HepG2 (cell line): ENCODE measurements at regions not wholly inside any gene's neighbourhood (a gene's known extent, or its start where the extent isn't known, plus 50 kb on each side); places are given as distances from the start of the nearest gene placed in this dataset.

Source experiments
- ATAC-seq: fragments of 200-7000 bp; cut with Tn5 transposase; 3 replicates; pipeline ENCODE4 v1.9.1; 2020; ENCODE audit warnings: mild to moderate bottlenecking, moderate library complexity
- BruUV-seq: library from RNA; stranded (reverse); fragments of 400-500 nt; replicated peaks from 2 replicates; lab custom pipeline; 2021; lab: Mats Ljungman, UMichigan
- CTCF ChIA-PET: fragments of 300-600 bp; formaldehyde crosslinking; extraction: SDS; loops from one replicate; lab custom pipeline; 2021; ENCODE audit warnings: low total read pairs, inconsistent platforms, low intra/inter-chr PET ratio; lab: Yijun Ruan, JAX
- POLR2A ChIA-PET: fragments of 350-600 bp; sonication (Branson Sonifier 250); formaldehyde crosslinking; loops from one replicate; lab custom pipeline; 2020; ENCODE audit warnings: antibody characterized with exemption, inconsistent platforms; lab: Yijun Ruan, JAX
- DNase-seq: peaks from one replicate; pipeline ENCODE4 v3.0.0-alpha.2; 2015; ENCODE audit warnings: low spot score
- FAIRE-seq: peaks from 3 replicates; lab custom pipeline; 2011; peaks lifted over from hg19 to GRCh38; lab: Jason Lieb, UNC
- H2AFZ ChIP-seq: one replicate; pipeline ENCODE4 v1.6.1; 2011; ENCODE audit warnings: low read length, inconsistent platforms
- H3K27ac ChIP-seq: fragments of 300-600 bp; 3 replicates; pipeline ENCODE4 v1.8.0; 2011; ENCODE audit warnings: mixed run types, mild to moderate bottlenecking, mixed read lengths, low read length, inconsistent platforms; ENCODE audit not compliant: insufficient read depth; ENCODE audit errors: extremely low read length
- H3K27me3 ChIP-seq, 2 experiments: fragments of 200-600 bp in 1 of 2; 2 replicates in 1 of 2; 3 replicates in 1 of 2; pipeline versions ENCODE4 v1.6.0 to v1.8.0; 2011; ENCODE audit warnings: low read length in 2 of 2, mild to moderate bottlenecking in 2 of 2, moderate library complexity in 2 of 2, inconsistent platforms in 1 of 2; ENCODE audit not compliant: insufficient read depth in 2 of 2, control insufficient read depth in 1 of 2
- H3K36me3 ChIP-seq, 2 experiments: fragments of 200-600 bp in 1 of 2; replicated peaks in 1 of 2; 2 replicates in 1 of 2; 3 replicates in 1 of 2; pipeline versions ENCODE4 v1.5.1 to v1.8.0; 2011; ENCODE audit warnings: low read length in 2 of 2, inconsistent platforms in 1 of 2; ENCODE audit not compliant: insufficient read depth in 2 of 2, control insufficient read depth in 1 of 2
- H3K4me1 ChIP-seq: 2 replicates; pipeline ENCODE4 v1.5.1; 2012; ENCODE audit warnings: low read length, inconsistent platforms; ENCODE audit not compliant: insufficient read depth
- H3K4me2 ChIP-seq: 2 replicates; pipeline ENCODE4 v1.6.0; 2011; ENCODE audit warnings: low read depth, low read length, inconsistent platforms
- H3K4me3 ChIP-seq, 3 experiments: fragments of 200-600 bp in 1 of 3; sonication (generic), shearing (Covaris generic) in 1 of 3; replicated peaks in 1 of 3; 2 replicates each; pipeline ENCODE4 v1.5.1; 2011 to 2016; ENCODE audit warnings: low read length in 3 of 3, inconsistent platforms in 2 of 3, low read depth in 2 of 3, mild to moderate bottlenecking in 2 of 3, control low read depth in 1 of 3, mixed read lengths in 1 of 3; ENCODE audit not compliant: insufficient read depth in 1 of 3
- H3K79me2 ChIP-seq: one replicate; pipeline ENCODE4 v1.6.1; 2011; ENCODE audit warnings: low read length, inconsistent platforms; ENCODE audit not compliant: insufficient read depth
- H3K9ac ChIP-seq: 2 replicates; pipeline ENCODE4 v1.6.0; 2011; ENCODE audit warnings: mild to moderate bottlenecking, low read depth, low read length, inconsistent platforms; ENCODE audit not compliant: insufficient read depth
- H3K9me3 ChIP-seq: 2 replicates; pipeline ENCODE4 v1.5.1; 2012; ENCODE audit warnings: mild to moderate bottlenecking, low read length
- H4K20me1 ChIP-seq: 2 replicates; pipeline ENCODE4 v1.6.0; 2011; ENCODE audit warnings: inconsistent platforms, mild to moderate bottlenecking, low read length, moderate library complexity; ENCODE audit not compliant: insufficient read depth
- E2F5 ChIP-seq: sonication (generic); formaldehyde crosslinking; conservative IDR thresholded peaks from 2 replicates; pipeline ENCODE4 v1.4.0; 2020; ENCODE audit warnings: missing genetic modification reagents
- FOXJ3 ChIP-seq: sonication (generic); formaldehyde crosslinking; IDR thresholded peaks from 2 replicates; pipeline ENCODE4 v1.4.0; 2020; ENCODE audit warnings: missing genetic modification reagents, mild to moderate bottlenecking, borderline replicate concordance
- HNRNPH1 ChIP-seq: fragments of 200-400 bp; formaldehyde crosslinking; optimal IDR thresholded peaks from 2 replicates; pipeline ENCODE3; 2017; ENCODE audit warnings: mild to moderate bottlenecking, low read depth, low read length
- KLF15 ChIP-seq: sonication (generic); formaldehyde crosslinking; IDR thresholded peaks from 2 replicates; pipeline ENCODE4 v1.8.1; 2023; ENCODE audit warnings: borderline replicate concordance, mild to moderate bottlenecking, inconsistent platforms, missing genetic modification reagents, mixed read lengths
- SP2 ChIP-seq: sonication (generic); formaldehyde crosslinking; IDR thresholded peaks from 2 replicates; pipeline ENCODE4 v1.5.1; 2020; ENCODE audit warnings: mild to moderate bottlenecking, missing genetic modification reagents
- ZNF576 ChIP-seq: sonication (generic); formaldehyde crosslinking; IDR thresholded peaks from 2 replicates; pipeline ENCODE4 v1.4.0; 2020; ENCODE audit warnings: mild to moderate bottlenecking, missing genetic modification reagents
- ZNF607 ChIP-seq: sonication (generic); formaldehyde crosslinking; IDR thresholded peaks from 2 replicates; pipeline ENCODE4 v1.5.1; 2020; ENCODE audit warnings: missing genetic modification reagents, mild to moderate bottlenecking, borderline replicate concordance
- WGBS: methylation state at CpG from one replicate; pipeline ENCODE4 v1.1.6; 2017; ENCODE audit warnings: low lambda C conversion rate; 5-methylcytosine and 5-hydroxymethylcytosine counted together
- in situ Hi-C: cut with HindIII; loops from 2 replicates; pipeline ENCODE4 v1.10.0; 2017; ENCODE audit warnings: low pct_unique_long_range_greater_than_20kb; ENCODE audit not compliant: extremely low pct_ligation_motif_present
- intact Hi-C: fragments of 100-400 bp; cut with micrococcal nuclease; formaldehyde crosslinking; loops from one replicate; pipeline ENCODE4 v1.10.0; 2022; ENCODE audit not compliant: unreplicated experiment
- TF ChIP-seq, protein P1 (sequence below): sonication (generic); formaldehyde crosslinking; IDR thresholded peaks from 2 replicates; pipeline ENCODE4 v1.4.0; 2020; ENCODE audit warnings: missing genetic modification reagents
- TF ChIP-seq, protein P2 (sequence below): sonication (generic); formaldehyde crosslinking; IDR thresholded peaks from 2 replicates; pipeline ENCODE4 v1.5.1; 2020; ENCODE audit warnings: missing genetic modification reagents, mild to moderate bottlenecking, borderline replicate concordance

DNA sequence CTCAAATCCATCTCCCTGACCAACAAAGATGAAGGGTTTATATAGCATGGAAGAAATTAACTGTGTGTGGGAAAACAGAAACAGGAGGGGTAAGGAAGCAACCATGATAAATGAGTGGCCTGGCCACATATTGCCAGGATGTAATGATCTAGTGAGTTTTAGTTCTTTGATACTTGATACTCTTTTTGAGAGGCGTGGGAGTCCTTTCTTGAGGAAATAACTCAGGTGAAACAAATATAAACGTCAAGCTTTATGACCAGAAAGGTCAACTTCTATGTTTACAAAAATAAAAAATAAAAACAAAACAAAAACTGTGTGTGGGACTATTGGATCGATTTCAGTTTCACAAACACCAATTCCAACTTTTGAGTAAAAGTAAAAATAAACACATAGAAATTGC lies 860.8 kb upstream of the B3GALT2 start:
- no peaks in the 10 kb centered on the region for H3K79me2 ChIP-seq
- POLR2A ChIA-PET, result no interaction called here
- 1% methylated on average over 3 of the region's 3 CpGs for WGBS
- no peak overlapping the region for H3K4me3 ChIP-seq
- no peak overlapping the region for H3K4me2 ChIP-seq
- FAIRE-seq (no peak), DNase-seq (no peak)
- no peaks in the 10 kb centered on the region for H4K20me1 ChIP-seq
- intact Hi-C loops, result no loop called here
- no TSS peak for BruUV-seq
- H3K9ac ChIP-seq, result no peak overlapping the region
- no peak overlapping the region for H2AFZ ChIP-seq
- H3K9me3 ChIP-seq, result no peaks in the 10 kb centered on the region
- in situ Hi-C loops, result no loop called here
- H3K36me3 ChIP-seq, result no peaks in the 10 kb centered on the region
- TF ChIP-seq E2F5 (CRISPR knock-in tag), result no peak
- TF ChIP-seq KLF15 (CRISPR knock-in tag), result no peak
- TF ChIP-seq, protein P1, sequence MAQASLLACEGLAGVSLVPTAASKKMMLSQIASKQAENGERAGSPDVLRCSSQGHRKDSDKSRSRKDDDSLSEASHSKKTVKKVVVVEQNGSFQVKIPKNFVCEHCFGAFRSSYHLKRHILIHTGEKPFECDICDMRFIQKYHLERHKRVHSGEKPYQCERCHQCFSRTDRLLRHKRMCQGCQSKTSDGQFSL (CRISPR knock-in tag), result no peak
- no peak for TF ChIP-seq SP2 (CRISPR knock-in tag)
- TF ChIP-seq HNRNPH1, result no peak
- no peak for TF ChIP-seq ZNF576 (CRISPR knock-in tag)
- TF ChIP-seq FOXJ3 (CRISPR knock-in tag), result no peak
- TF ChIP-seq, protein P2, sequence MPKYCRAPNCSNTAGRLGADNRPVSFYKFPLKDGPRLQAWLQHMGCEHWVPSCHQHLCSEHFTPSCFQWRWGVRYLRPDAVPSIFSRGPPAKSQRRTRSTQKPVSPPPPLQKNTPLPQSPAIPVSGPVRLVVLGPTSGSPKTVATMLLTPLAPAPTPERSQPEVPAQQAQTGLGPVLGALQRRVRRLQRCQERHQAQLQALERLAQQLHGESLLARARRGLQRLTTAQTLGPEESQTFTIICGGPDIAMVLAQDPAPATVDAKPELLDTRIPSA (CRISPR knock-in tag), result no peak
- no peak for TF ChIP-seq ZNF607 (CRISPR knock-in tag)
- TF ChIP-seq, all 625 proteins: peak for 0
- H3K4me1 ChIP-seq, result no peaks in the 10 kb centered on the region
- H3K27me3 ChIP-seq, result no peaks in the 10 kb centered on the region
- ATAC-seq, result no peak
- H3K27ac ChIP-seq, result no peak overlapping the region
- CTCF ChIA-PET, result no interaction called here
